K562 (cell line): ENCODE measurements at regions not wholly inside any gene's neighbourhood (a gene's known extent, or its start where the extent isn't known, plus 50 kb on each side); places are given as distances from the start of the nearest gene placed in this dataset.

Experiments
- ATAC-seq: fragments of 200-7000 bp; cut with Tn5 transposase; 3 replicates; pipeline ENCODE4 v1.9.1; 2020; ENCODE audit warnings: moderate library complexity
- BruUV-seq: library from RNA; stranded (reverse); fragments of 400-500 nt; replicated peaks from 2 replicates; lab custom pipeline; 2021; lab: Mats Ljungman, UMichigan
- CTCF ChIA-PET: fragments of 300-600 bp; formaldehyde crosslinking; extraction: SDS; loops from one replicate; lab custom pipeline; 2021; ENCODE audit warnings: low intra/inter-chr PET ratio; lab: Yijun Ruan, JAX
- POLR2A ChIA-PET: fragments of 300-600, 350-650 bp; sonication (Branson Sonifier 250); formaldehyde crosslinking; extraction: SDS; loops from one replicate; lab custom pipeline; 2021; ENCODE audit warnings: antibody characterized with exemption, inconsistent platforms; lab: Yijun Ruan, JAX
- DNase-seq, 4 experiments: peaks; one replicate each; pipeline versions ENCODE4 v3.0.0 to v3.0.0-alpha.2; 2011 to 2018; ENCODE audit warnings: low spot score in 3 of 4, mixed read lengths in 3 of 4; ENCODE audit errors: extremely low read depth in 1 of 4
- FAIRE-seq: peaks from 2 replicates; lab custom pipeline; 2011; peaks lifted over from hg19 to GRCh38; lab: Jason Lieb, UNC
- H2AFZ ChIP-seq: 2 replicates; pipeline ENCODE4 v1.6.0; 2011; ENCODE audit warnings: low read depth, low read length, control low read depth, inconsistent platforms
- H3K27ac ChIP-seq: fragments of 200-600 bp; 3 replicates; pipeline ENCODE4 v1.8.0; 2011; ENCODE audit warnings: low read depth, mild to moderate bottlenecking, control low read depth, inconsistent platforms, low read length, moderate library complexity, mixed read lengths; ENCODE audit errors: extremely low read depth
- H3K27me3 ChIP-seq, 2 experiments: fragments of 300-600 bp in 1 of 2; 2 replicates in 1 of 2; 3 replicates in 1 of 2; pipeline versions ENCODE4 v1.6.0 to v1.8.0; 2011; ENCODE audit warnings: inconsistent platforms in 2 of 2, low read length in 2 of 2, mild to moderate bottlenecking in 1 of 2, mixed read lengths in 1 of 2, moderate library complexity in 1 of 2; ENCODE audit not compliant: control insufficient read depth in 2 of 2, insufficient read depth in 2 of 2
- H3K36me3 ChIP-seq: fragments of 300-600 bp; 3 replicates; pipeline ENCODE4 v1.8.0; 2011; ENCODE audit warnings: mild to moderate bottlenecking, low read length, inconsistent platforms; ENCODE audit not compliant: control insufficient read depth, insufficient read depth
- H3K4me1 ChIP-seq, 2 experiments: fragments of 200-600 bp in 1 of 2; replicated peaks in 1 of 2; 2 replicates in 1 of 2; 3 replicates in 1 of 2; pipeline versions ENCODE4 v1.5.1 to v1.8.0; 2011; ENCODE audit warnings: inconsistent platforms in 2 of 2, low read length in 2 of 2, mild to moderate bottlenecking in 1 of 2, mixed read lengths in 1 of 2, moderate library complexity in 1 of 2; ENCODE audit not compliant: control insufficient read depth in 2 of 2, insufficient read depth in 2 of 2
- H3K4me2 ChIP-seq: 2 replicates; pipeline ENCODE4 v1.6.1; 2011; ENCODE audit warnings: low read length, control low read depth, inconsistent platforms, mixed read lengths; ENCODE audit not compliant: insufficient read depth
- H3K4me3 ChIP-seq: fragments of 200-600 bp; sonication (generic), shearing (Covaris generic); 2 replicates; pipeline ENCODE4 v1.5.1; 2016; ENCODE audit warnings: control low read depth, inconsistent platforms
- H3K79me2 ChIP-seq: fragments of 200-600 bp; 3 replicates; pipeline ENCODE4 v1.8.0; 2011; ENCODE audit warnings: low read length, inconsistent platforms; ENCODE audit not compliant: control insufficient read depth, insufficient read depth
- H3K9ac ChIP-seq, 2 experiments: 2 replicates each; pipeline versions ENCODE4 v1.6.0 to v1.6.1; 2011; ENCODE audit warnings: low read depth in 2 of 2, low read length in 2 of 2, control low read depth in 1 of 2, inconsistent platforms in 1 of 2, mild to moderate bottlenecking in 1 of 2, mixed read lengths in 1 of 2; ENCODE audit not compliant: insufficient read depth in 1 of 2
- H3K9me1 ChIP-seq: one replicate; pipeline ENCODE4 v1.6.0; 2011; ENCODE audit warnings: inconsistent platforms, mild to moderate bottlenecking, low read length, moderate library complexity; ENCODE audit not compliant: control insufficient read depth, insufficient read depth
- H3K9me3 ChIP-seq: replicated peaks from 2 replicates; pipeline ENCODE4 v1.5.1; 2011; ENCODE audit warnings: low read depth, low read length, inconsistent platforms; ENCODE audit not compliant: control insufficient read depth, insufficient read depth
- H4K20me1 ChIP-seq: replicated peaks from 2 replicates; pipeline ENCODE4 v1.6.1; 2011; ENCODE audit warnings: low read length, inconsistent platforms, mixed read lengths; ENCODE audit not compliant: control insufficient read depth, insufficient read depth
- BCOR ChIP-seq: fragments of 450-650 bp; IDR thresholded peaks from 2 replicates; pipeline ENCODE4 v1.6.1; 2016
- ELF1 ChIP-seq: fragments of 200-800 bp; sonication (Bioruptor generic); IDR thresholded peaks from 2 replicates; pipeline ENCODE4 v1.6.1; 2016; ENCODE audit warnings: missing genetic modification characterization, missing compliant biosample characterization
- GATAD2A ChIP-seq: fragments of 450-650 bp; IDR thresholded peaks from 2 replicates; pipeline ENCODE4 v1.6.1; 2017
- HDAC6 ChIP-seq: IDR thresholded peaks from 2 replicates; pipeline ENCODE4 v1.6.1; 2012; ENCODE audit warnings: low read depth, mild to moderate bottlenecking, control low read depth, inconsistent platforms, low read length, moderate library complexity
- HLTF ChIP-seq: fragments of 450-650 bp; IDR thresholded peaks from 2 replicates; pipeline ENCODE4 v1.6.1; 2016
- HNRNPK ChIP-seq: fragments of 200-400 bp; formaldehyde crosslinking; IDR thresholded peaks from one replicate; pipeline ENCODE4 v1.6.1; 2018; ENCODE audit warnings: mild to moderate bottlenecking, low read depth, low read length; ENCODE audit not compliant: poor library complexity, severe bottlenecking
- MTA2 ChIP-seq: fragments of 450-650 bp; IDR thresholded peaks from 2 replicates; pipeline ENCODE4 v1.6.1; 2016; ENCODE audit warnings: low read depth
- MXI1 ChIP-seq: IDR thresholded peaks from 2 replicates; pipeline ENCODE4 v1.6.1; 2011; ENCODE audit warnings: low read depth, mild to moderate bottlenecking, improper control_type of control experiment, low read length
- PRDM10 ChIP-seq: fragments of 450-650 bp; IDR thresholded peaks from 2 replicates; pipeline ENCODE4 v1.6.1; 2018; ENCODE audit not compliant: partially characterized antibody
- ZNF41 ChIP-seq: fragments of 250-450 bp; sonication (Bioruptor Pico); conservative IDR thresholded peaks from 2 replicates; pipeline ENCODE4 v1.4.0; 2020; ENCODE audit warnings: mild to moderate bottlenecking
- in situ Hi-C: fragments of 300-500 bp; cut with MboI; formaldehyde crosslinking; loops from 4 replicates; pipeline ENCODE4 v1.15.0; 2018; ENCODE audit warnings: inconsistent platforms, mixed read lengths
- intact Hi-C: fragments of 100-400 bp; cut with micrococcal nuclease; formaldehyde crosslinking; loops from 2 replicates; pipeline ENCODE4 v1.14.2; 2022
- TF ChIP-seq, protein P1 (sequence below): fragments of 450-650 bp; IDR thresholded peaks from 2 replicates; pipeline ENCODE4 v1.6.1; 2016; ENCODE audit warnings: mild to moderate bottlenecking

DNA sequence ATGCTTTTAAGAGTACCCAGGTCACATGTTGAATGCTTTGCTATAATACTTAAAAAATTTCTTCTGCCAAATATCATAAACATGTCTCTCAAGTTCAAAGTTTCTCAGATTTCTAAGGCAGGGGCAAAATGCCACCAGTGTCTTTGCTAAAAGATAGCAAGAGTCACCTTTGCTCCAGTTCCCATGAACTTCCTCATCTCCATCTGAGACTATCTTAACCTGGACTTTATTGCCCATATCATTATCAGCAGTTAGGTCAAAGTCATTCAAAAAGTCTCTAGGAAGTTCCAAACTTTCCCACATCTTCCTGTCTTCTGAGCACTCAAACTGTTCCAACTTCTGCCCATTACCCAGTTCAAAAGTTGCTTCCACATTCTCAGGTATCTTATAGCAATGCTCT is 307.6 kb upstream of the TNC start:
- intact Hi-C loops: no loop called here
- Histone ChIP-seq H3K79me2 (no peaks in the 10 kb centered on the region), H3K9me3 (no peaks in the 10 kb centered on the region), H3K27ac (no peak overlapping the region), H3K9ac (no peak overlapping the region), H3K9me1 (no peaks in the 10 kb centered on the region), H3K27me3 (no peaks in the 10 kb centered on the region), H3K4me1 (no peaks in the 10 kb centered on the region), H2AFZ (no peak overlapping the region), H3K4me3 (no peak overlapping the region), H4K20me1 (no peaks in the 10 kb centered on the region), H3K36me3 (no peaks in the 10 kb centered on the region), H3K4me2 (no peak overlapping the region)
- no peak for FAIRE-seq
- BruUV-seq: no TSS peak
- ChIA-PET POLR2A (no interaction called here), CTCF (interaction anchor here (0.9 kb wide), 1 partner anchor 22 kb away, joined by 4 read pairs; no protein-coding TSS in a partner anchor)
- TF ChIP-seq, protein P1, sequence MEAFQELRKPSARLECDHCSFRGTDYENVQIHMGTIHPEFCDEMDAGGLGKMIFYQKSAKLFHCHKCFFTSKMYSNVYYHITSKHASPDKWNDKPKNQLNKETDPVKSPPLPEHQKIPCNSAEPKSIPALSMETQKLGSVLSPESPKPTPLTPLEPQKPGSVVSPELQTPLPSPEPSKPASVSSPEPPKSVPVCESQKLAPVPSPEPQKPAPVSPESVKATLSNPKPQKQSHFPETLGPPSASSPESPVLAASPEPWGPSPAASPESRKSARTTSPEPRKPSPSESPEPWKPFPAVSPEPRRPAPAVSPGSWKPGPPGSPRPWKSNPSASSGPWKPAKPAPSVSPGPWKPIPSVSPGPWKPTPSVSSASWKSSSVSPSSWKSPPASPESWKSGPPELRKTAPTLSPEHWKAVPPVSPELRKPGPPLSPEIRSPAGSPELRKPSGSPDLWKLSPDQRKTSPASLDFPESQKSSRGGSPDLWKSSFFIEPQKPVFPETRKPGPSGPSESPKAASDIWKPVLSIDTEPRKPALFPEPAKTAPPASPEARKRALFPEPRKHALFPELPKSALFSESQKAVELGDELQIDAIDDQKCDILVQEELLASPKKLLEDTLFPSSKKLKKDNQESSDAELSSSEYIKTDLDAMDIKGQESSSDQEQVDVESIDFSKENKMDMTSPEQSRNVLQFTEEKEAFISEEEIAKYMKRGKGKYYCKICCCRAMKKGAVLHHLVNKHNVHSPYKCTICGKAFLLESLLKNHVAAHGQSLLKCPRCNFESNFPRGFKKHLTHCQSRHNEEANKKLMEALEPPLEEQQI: no peak
- no peak for TF ChIP-seq HNRNPK
- no peak for TF ChIP-seq HDAC6
- TF ChIP-seq MXI1: no peak
- TF ChIP-seq PRDM10: no peak
- TF ChIP-seq HLTF: no peak
- no peak for TF ChIP-seq MTA2
- no peak for TF ChIP-seq BCOR
- TF ChIP-seq ELF1: no peak
- no peak for TF ChIP-seq ZNF41
- no peak for TF ChIP-seq GATAD2A
- DNase-seq: no peak
- in situ Hi-C loops: no loop called here
- ATAC-seq: no peak
